ENCODE measurements at regions not wholly inside any gene's neighbourhood (a gene's known extent, or its start where the extent isn't known, plus 50 kb on each side); places are given as distances from the start of the nearest gene placed in this dataset.

DNA sequence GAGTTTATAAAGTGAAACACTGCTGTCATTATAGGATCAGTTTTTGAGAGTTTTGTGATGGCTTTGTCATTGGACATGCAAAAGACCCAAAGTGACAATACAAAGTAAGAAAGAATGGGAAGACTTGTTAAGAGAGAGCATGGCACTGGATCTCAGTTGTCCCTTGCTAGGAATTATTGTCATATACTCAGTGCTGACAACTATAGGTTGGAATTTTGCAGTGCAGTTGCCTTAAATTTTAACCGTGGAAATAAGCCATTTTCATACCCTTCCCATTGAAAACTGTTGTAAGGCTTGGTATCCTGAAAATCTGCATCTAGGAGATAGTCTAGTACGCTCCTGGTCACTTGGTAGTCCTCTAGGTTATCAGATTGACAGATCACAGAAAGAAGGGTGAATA lies 1156.7 kb downstream of the GATA3 start:
- H3K36me3 ChIP-seq: no peaks in the 10 kb centered on the region
- H3K4me1 ChIP-seq: no peaks in the 10 kb centered on the region
- H3K4me2 ChIP-seq: no peak overlapping the region
- no peaks in the 10 kb centered on the region for H3K9me3 ChIP-seq
- no peaks in the 10 kb centered on the region for H3K27me3 ChIP-seq
- no peaks in the 10 kb centered on the region for H4K20me1 ChIP-seq
- no peak overlapping the region for H3K4me3 ChIP-seq
- H3K27ac ChIP-seq: no peak overlapping the region
- TF ChIP-seq Cebpa-rat (IDR thresholded peaks at IDR 0.05): no peak
- no peak overlapping the region for H3K9ac ChIP-seq

DNA sequence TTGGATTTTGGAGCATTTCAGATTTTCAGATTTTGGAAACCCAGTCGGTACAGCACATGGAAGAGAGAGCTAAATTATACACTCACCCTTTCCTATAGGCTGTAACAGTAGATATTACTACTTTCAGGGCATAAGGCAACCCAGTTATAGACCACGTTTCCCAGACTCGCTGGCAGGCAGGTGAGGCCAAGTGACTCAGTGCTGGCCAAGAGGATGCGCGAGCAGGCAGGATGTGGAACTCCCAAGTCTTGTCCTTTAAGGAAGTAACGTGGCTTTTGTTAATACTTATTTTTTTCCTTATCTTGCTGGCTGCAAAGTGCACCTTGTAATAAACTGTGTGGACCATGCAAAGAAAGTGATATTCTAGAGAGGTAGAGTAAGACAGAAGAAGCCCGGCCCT lies 1160.1 kb downstream of the GATA3 start:
- Histone ChIP-seq H3K4me3 (no peak overlapping the region), H3K27ac (no peak overlapping the region), H4K20me1 (no peaks in the 10 kb centered on the region), H3K4me2 (no peak overlapping the region), H3K27me3 (no peaks in the 10 kb centered on the region), H3K9ac (no peak overlapping the region), H3K4me1 (no peaks in the 10 kb centered on the region), H3K9me3 (no peaks in the 10 kb centered on the region), H3K36me3 (no peaks in the 10 kb centered on the region)
- no peak for TF ChIP-seq Cebpa-rat (IDR thresholded peaks at IDR 0.05)

DNA sequence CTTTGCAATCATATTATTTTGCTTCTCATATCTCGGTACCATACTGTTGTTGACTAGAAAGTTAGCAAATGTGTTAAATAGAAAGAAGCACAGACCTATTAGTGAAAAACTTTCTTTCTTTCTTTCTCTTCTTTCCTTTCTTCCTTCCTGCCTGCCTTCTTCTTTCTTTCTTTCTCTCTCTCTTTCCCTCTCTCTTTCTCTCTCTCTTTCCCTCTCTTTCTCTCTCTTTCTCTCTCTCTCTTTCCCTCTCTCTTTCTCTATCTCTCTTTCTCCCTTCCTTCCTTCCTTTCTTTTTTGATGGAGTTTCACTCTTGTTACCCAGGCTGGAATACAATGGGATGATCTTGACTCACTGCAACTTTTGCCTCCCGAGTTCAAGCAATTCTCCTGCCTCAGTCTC lies 1160.6 kb downstream of the GATA3 start:
- no peak overlapping the region for H3K4me3 ChIP-seq
- no peaks in the 10 kb centered on the region for H4K20me1 ChIP-seq
- H3K27me3 ChIP-seq: no peaks in the 10 kb centered on the region
- H3K9me3 ChIP-seq: no peaks in the 10 kb centered on the region
- no peaks in the 10 kb centered on the region for H3K36me3 ChIP-seq
- TF ChIP-seq Cebpa-rat (IDR thresholded peaks at IDR 0.05): no peak
- no peak overlapping the region for H3K4me2 ChIP-seq
- H3K9ac ChIP-seq: no peak overlapping the region
- H3K27ac ChIP-seq: no peak overlapping the region
- no peaks in the 10 kb centered on the region for H3K4me1 ChIP-seq

DNA sequence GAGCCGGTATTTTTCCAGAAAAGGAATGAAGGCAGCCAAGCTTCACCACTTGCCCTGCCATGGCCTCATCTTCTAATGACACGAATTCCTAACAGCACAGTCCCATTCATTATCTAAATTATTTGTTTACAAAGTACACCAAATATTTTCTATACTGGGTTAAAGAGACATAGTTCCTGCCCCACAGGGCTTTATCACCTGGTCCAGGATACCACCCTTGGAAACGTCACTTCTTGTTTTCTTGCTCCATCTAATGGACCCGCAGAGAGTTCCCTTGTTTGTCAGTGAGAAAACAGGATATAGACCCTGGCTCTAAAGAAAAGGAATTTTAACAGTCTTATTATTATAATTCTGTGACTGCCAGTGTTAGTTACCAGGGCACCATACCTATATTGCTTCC lies 1165.4 kb downstream of the GATA3 start:
- TF ChIP-seq Cebpa-rat (IDR thresholded peaks at IDR 0.05): no peak

DNA sequence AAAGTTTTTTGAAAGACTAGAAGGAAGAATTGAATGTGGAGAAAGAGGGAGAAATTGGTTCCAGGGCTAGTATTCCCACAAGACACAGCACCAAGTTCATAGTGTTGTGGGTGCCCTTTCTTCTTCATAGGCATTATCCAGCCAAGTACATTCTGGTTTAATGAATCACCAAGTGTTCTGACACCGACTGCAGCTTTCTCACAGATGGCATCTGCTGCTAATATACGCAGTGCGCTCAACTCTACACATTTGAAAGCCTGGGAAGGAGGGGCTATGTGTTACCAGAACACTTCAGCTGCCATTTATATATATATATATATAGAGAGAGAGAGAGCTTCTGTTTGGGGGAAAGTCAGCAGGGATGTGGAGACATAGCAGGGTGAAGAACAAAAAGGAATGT lies 1168.4 kb downstream of the GATA3 start:
- H3K9me3 ChIP-seq: no peaks in the 10 kb centered on the region
- H3K36me3 ChIP-seq: no peaks in the 10 kb centered on the region
- peak overlapping the region; percentile 53; the same call in 1 of the 2 replicates for H3K4me2 ChIP-seq
- H3K9ac ChIP-seq: no peak overlapping the region
- no peak for TF ChIP-seq Cebpa-rat (IDR thresholded peaks at IDR 0.05)
- H3K27me3 ChIP-seq: no peaks in the 10 kb centered on the region
- no peak overlapping the region for H3K4me3 ChIP-seq
- H4K20me1 ChIP-seq: no peaks in the 10 kb centered on the region
- peaks cover 8% of the 10 kb centered on the region for H3K4me1 ChIP-seq
- no peak overlapping the region for H3K27ac ChIP-seq

More for the DNA sequence above, 1165.4 kb downstream of the GATA3 start:
- no peak overlapping the region for H3K4me3 ChIP-seq
- no peaks in the 10 kb centered on the region for H3K9me3 ChIP-seq
- no peak overlapping the region for H3K27ac ChIP-seq
- H3K4me2 ChIP-seq: no peak overlapping the region
- H3K27me3 ChIP-seq: no peaks in the 10 kb centered on the region
- H3K9ac ChIP-seq: no peak overlapping the region
- H3K4me1 ChIP-seq: peaks cover 8% of the 10 kb centered on the region
- H4K20me1 ChIP-seq: no peaks in the 10 kb centered on the region
- no peaks in the 10 kb centered on the region for H3K36me3 ChIP-seq

DNA sequence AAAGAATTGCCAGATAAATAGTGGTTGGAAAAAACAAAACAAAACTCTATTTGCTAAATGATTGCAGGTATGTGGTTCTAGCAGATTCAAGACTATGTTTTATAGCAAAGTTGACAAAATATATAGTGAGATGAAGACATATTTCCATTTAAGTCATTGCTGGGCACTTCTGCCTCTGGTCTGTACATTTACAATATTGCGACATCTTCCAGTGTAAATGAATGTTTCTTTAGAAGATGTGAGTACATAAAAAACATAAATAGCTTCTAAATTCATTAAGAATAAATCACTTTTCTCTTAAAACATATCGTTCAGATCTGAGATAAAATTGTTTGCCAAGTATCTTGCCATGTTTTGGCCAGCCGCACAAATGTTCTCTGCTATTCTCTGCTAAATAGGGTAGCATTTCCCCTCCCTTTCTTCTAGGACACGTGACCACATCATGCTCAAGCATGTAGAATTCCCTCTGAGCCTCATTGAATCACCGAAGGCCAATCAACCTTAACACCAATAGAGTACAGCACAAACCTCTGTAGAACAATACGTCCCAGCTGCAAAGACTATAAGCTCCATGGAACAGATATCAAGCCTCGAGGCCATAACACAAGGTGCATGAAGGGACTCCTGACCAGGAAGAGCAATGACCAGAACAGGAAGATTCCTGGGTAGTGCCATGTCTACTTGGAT lies 1173.3 kb downstream of the GATA3 start:
- TF ChIP-seq Cebpa-rat (IDR thresholded peaks at IDR 0.05): peak; percentile 57; the same call in 1 of the 2 replicates
- Histone ChIP-seq H3K9ac (no peak overlapping the region), H3K4me2 (no peak overlapping the region), H3K27me3 (no peaks in the 10 kb centered on the region), H3K27ac (no peak overlapping the region), H3K4me3 (no peak overlapping the region), H3K36me3 (no peaks in the 10 kb centered on the region), H3K4me1 (no peaks in the 10 kb centered on the region; the same call in 1 of the 2 replicates), H3K9me3 (no peaks in the 10 kb centered on the region), H4K20me1 (no peaks in the 10 kb centered on the region)

DNA sequence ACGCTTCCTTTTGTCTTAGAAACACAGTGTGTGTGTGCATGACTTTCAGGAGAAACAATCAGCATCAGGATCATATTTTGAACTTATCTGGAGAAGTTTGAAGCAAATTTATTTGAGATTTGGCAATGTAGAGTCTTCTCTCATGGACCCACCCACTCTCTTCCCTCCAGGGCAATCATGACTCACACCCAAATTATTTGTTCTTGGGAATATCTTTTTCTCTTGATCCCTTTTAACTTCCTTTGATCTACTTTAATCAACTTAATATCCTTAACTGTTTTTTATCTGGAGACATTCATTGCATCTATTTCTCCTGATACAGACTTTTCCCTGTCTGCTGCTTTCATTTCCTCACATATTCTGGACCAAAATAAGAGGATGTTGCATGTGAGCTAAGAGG lies 1174.3 kb downstream of the GATA3 start:
- no peaks in the 10 kb centered on the region for H3K9me3 ChIP-seq
- TF ChIP-seq Cebpa-rat (IDR thresholded peaks at IDR 0.05): no peak
- H3K4me3 ChIP-seq: no peak overlapping the region
- H3K27ac ChIP-seq: no peak overlapping the region
- H3K4me1 ChIP-seq: no peaks in the 10 kb centered on the region
- no peak overlapping the region for H3K9ac ChIP-seq
- no peaks in the 10 kb centered on the region for H4K20me1 ChIP-seq
- no peaks in the 10 kb centered on the region for H3K27me3 ChIP-seq
- no peaks in the 10 kb centered on the region for H3K36me3 ChIP-seq
- H3K4me2 ChIP-seq: no peak overlapping the region

DNA sequence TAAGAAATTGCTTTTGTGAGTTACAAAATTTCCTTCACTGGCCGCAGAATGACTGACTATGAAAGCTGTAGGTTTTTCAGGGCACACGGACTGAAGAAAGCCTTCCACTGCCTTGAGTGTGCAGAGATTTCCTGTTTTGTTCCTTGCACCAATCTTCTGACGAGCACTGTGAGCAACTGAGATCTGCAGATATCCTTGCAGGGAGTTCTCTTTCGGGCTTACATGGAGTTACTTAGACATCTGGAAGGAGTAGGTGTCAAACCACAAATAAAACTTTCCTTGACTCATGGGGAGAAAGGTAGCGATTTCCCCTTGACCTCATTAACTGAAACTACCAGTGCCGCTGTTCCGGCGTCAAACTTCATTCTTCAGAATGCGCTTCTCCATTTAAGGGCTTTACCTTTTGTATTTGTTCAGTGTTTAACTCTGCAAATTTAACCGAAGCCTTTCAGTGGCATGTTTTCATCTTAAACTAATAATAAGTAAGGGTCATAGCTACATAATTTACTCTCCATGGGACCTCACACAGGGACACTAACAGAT lies 1175.3 kb downstream of the GATA3 start:
- Histone ChIP-seq H3K4me3 (no peak overlapping the region), H3K27me3 (no peaks in the 10 kb centered on the region), H3K9ac (no peak overlapping the region), H3K9me3 (no peaks in the 10 kb centered on the region), H4K20me1 (no peaks in the 10 kb centered on the region), H3K4me2 (no peak overlapping the region), H3K4me1 (no peaks in the 10 kb centered on the region), H3K36me3 (no peaks in the 10 kb centered on the region), H3K27ac (no peak overlapping the region)
- TF ChIP-seq Cebpa-rat (IDR thresholded peaks at IDR 0.05): no peak

DNA sequence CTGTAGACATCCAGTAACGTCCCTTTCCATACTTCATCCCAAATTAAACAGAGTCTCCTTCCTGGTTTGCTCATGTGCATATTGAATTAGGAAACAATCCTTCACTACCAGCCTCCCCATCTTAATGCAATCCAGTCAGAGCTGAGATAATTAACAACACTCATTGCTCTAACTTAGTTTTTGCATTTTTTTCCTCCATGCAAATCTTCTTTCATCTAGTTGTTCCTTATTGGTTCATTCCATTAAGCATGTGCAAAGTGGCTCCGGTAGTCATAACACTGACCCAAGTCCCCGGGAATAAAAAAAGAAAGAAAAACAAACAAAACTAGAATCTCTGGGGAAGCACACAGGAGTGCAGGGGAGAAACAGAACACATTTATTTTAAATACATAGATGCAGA lies 1176.1 kb downstream of the GATA3 start:
- Histone ChIP-seq H3K4me1 (no peaks in the 10 kb centered on the region), H3K27me3 (no peaks in the 10 kb centered on the region), H3K9ac (no peak overlapping the region), H3K27ac (no peak overlapping the region), H3K9me3 (no peaks in the 10 kb centered on the region), H3K4me3 (no peak overlapping the region), H3K36me3 (no peaks in the 10 kb centered on the region), H4K20me1 (no peaks in the 10 kb centered on the region), H3K4me2 (no peak overlapping the region)
- no peak for TF ChIP-seq Cebpa-rat (IDR thresholded peaks at IDR 0.05)

DNA sequence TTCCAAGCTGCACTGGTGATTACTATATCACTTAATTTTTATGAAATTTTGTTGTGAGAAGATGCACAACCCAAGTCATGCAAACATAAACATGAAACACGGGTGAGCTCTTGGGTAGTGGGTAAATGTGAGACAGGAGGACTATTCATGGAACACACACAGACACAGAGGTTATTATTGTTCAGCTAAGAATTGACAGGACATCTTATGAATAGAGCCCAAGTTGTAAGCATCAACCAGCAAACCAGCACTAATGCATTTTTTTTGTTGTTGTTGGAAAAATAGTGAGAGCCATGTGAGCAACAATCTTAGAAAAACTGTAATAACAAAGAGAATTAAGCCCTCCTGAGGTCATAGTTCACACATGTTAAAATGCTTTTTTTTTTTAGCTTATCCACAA lies 1179.7 kb downstream of the GATA3 start:
- no peak overlapping the region for H3K4me2 ChIP-seq
- no peak for TF ChIP-seq Cebpa-rat (IDR thresholded peaks at IDR 0.05)

More for the DNA sequence above, 1179.7 kb downstream of the GATA3 start:
- no peaks in the 10 kb centered on the region for H3K36me3 ChIP-seq
- H3K4me1 ChIP-seq: no peaks in the 10 kb centered on the region
- H3K4me3 ChIP-seq: no peak overlapping the region
- no peaks in the 10 kb centered on the region for H4K20me1 ChIP-seq
- H3K9ac ChIP-seq: no peak overlapping the region
- no peak overlapping the region for H3K27ac ChIP-seq
- no peaks in the 10 kb centered on the region for H3K27me3 ChIP-seq
- no peaks in the 10 kb centered on the region for H3K9me3 ChIP-seq

All from BLaER1 (cell line).